PC-9 (cell line): ENCODE measurements at regions not wholly inside any gene's neighbourhood (a gene's known extent, or its start where the extent isn't known, plus 50 kb on each side); places are given as distances from the start of the nearest gene placed in this dataset.

Source experiments
- CTCF ChIP-seq: fragments of 200-600 bp; sonication (generic); conservative IDR thresholded peaks from 2 replicates; pipeline ENCODE4 v1.6.1; 2017; ENCODE audit warnings: mixed run types, antibody characterized with exemption, mild to moderate bottlenecking, moderate library complexity
- EZH2 ChIP-seq: fragments of 200-600 bp; sonication (generic); IDR thresholded peaks from 2 replicates; pipeline ENCODE4 v1.8.0; 2017; ENCODE audit warnings: antibody characterized with exemption, low read depth

DNA sequence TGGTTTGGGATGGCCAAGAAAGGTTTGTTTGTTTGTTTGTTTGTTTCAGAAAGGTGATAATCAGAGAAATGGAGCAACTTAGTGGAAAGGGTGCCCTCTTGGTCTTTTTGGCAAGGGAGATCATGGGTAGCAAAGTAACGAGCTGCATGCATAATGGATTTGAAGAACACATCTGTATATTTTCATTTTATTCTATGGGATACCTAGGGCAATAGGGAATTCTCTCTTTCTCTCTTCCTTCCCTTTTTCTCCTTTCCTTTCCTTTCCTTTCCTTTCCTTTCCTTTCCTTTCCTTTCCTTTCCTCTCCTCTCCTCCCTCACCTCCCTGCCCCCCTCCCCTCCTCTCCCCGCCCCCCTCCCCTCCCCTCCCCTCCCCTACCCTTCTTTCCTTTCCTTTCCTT, 492.1 kb downstream of the NEBL start:
- TF ChIP-seq CTCF (no peak), EZH2 (no peak)
